COLO829 (cell line): ENCODE measurements at regions not wholly inside any gene's neighbourhood (a gene's known extent, or its start where the extent isn't known, plus 50 kb on each side); places are given as distances from the start of the nearest gene placed in this dataset.
"Not testable (repeated sequence)": the region's sequence is repeated elsewhere in the genome, so short reads cannot be mapped to it uniquely, and the experiment has no call there.

ENCODE experiments used
- DNase-seq: peaks from one replicate; pipeline ENCODE4 v3.0.0; 2012; ENCODE audit warnings: low spot score

GRCh38 chrX:82528525-82528924 lies 979.6 kb upstream of the POU3F4 start:
- DNase-seq: no peak

GRCh38 chrX:82534086-82534597 lies 973.9 kb upstream of the POU3F4 start:
- no peak for DNase-seq

- not testable (repeated sequence) for DNase-seq
Measured at GRCh38 chrX:82537205-82537604, 970.9 kb upstream of the POU3F4 start.

GRCh38 chrX:82541822-82542221 lies 966.3 kb upstream of the POU3F4 start:
- DNase-seq: no peak

- not testable (repeated sequence) for DNase-seq
Measured at GRCh38 chrX:82552201-82552600, 955.9 kb upstream of the POU3F4 start.

- DNase-seq: no peak
Measured at GRCh38 chrX:82556588-82556987, 951.5 kb upstream of the POU3F4 start.

- peak; percentile 28 for DNase-seq
Measured at GRCh38 chrX:82585868-82586267, 922.2 kb upstream of the POU3F4 start.

GRCh38 chrX:82589410-82589809 lies 918.7 kb upstream of the POU3F4 start:
- DNase-seq: peak; percentile 33

GRCh38 chrX:82591421-82591820 lies 916.7 kb upstream of the POU3F4 start:
- no peak for DNase-seq

GRCh38 chrX:82626978-82627377 lies 881.1 kb upstream of the POU3F4 start:
- DNase-seq: no peak

GRCh38 chrX:82627568-82627967 lies 880.5 kb upstream of the POU3F4 start:
- DNase-seq: no peak

GRCh38 chrX:82648062-82648461 lies 860.0 kb upstream of the POU3F4 start:
- peak; percentile 3 for DNase-seq

- DNase-seq: no peak
Measured at GRCh38 chrX:82649645-82650044, 858.4 kb upstream of the POU3F4 start.

GRCh38 chrX:82658492-82658891 lies 849.6 kb upstream of the POU3F4 start:
- DNase-seq: no peak

- no peak for DNase-seq
Measured at GRCh38 chrX:82666355-82666754, 841.7 kb upstream of the POU3F4 start.

- no peak for DNase-seq
Measured at GRCh38 chrX:82675104-82675503, 833.0 kb upstream of the POU3F4 start.

GRCh38 chrX:82676386-82676785 lies 831.7 kb upstream of the POU3F4 start:
- no peak for DNase-seq

GRCh38 chrX:82677286-82677685 lies 830.8 kb upstream of the POU3F4 start:
- DNase-seq: no peak

- no peak for DNase-seq
Measured at GRCh38 chrX:82692991-82693390, 815.1 kb upstream of the POU3F4 start.

- DNase-seq: no peak
Measured at GRCh38 chrX:82695066-82695465, 813.0 kb upstream of the POU3F4 start.

GRCh38 chrX:82703551-82703950 lies 804.5 kb upstream of the POU3F4 start:
- no peak for DNase-seq

- peak; percentile 57 for DNase-seq
Measured at GRCh38 chrX:82711457-82711856, 796.6 kb upstream of the POU3F4 start.

GRCh38 chrX:82721891-82722290 lies 786.2 kb upstream of the POU3F4 start:
- DNase-seq: no peak

GRCh38 chrX:82723806-82724205 lies 784.3 kb upstream of the POU3F4 start:
- DNase-seq: no peak

GRCh38 chrX:82727436-82727835 lies 780.7 kb upstream of the POU3F4 start:
- DNase-seq: not testable (repeated sequence)
